H1 (cell line): ENCODE measurements at regions not wholly inside any gene's neighbourhood (a gene's known extent, or its start where the extent isn't known, plus 50 kb on each side); places are given as distances from the start of the nearest gene placed in this dataset.

Source experiments
- BACH1 ChIP-seq: IDR thresholded peaks from 2 replicates; pipeline ENCODE4 v1.6.1; 2012; ENCODE audit warnings: low read length, improper control_type of control experiment
- EP300 ChIP-seq, 2 experiments: IDR thresholded peaks; 1 replicate in 1 of 2; 2 replicates in 1 of 2; pipeline ENCODE4 v1.6.1; 2011 to 2012; ENCODE audit warnings: low read depth in 2 of 2, low read length in 2 of 2, mild to moderate bottlenecking in 2 of 2, borderline replicate concordance in 1 of 2, inconsistent platforms in 1 of 2, moderate library complexity in 1 of 2
- KDM4A ChIP-seq: IDR thresholded peaks from one replicate; pipeline ENCODE4 v1.7.1; 2012; ENCODE audit warnings: low read depth, mild to moderate bottlenecking, moderate library complexity, low read length, inconsistent platforms; ENCODE audit not compliant: severe bottlenecking
- RFX5 ChIP-seq: IDR thresholded peaks from 2 replicates; pipeline ENCODE4 v1.6.1; 2011; ENCODE audit warnings: low read depth, low read length, improper control_type of control experiment, borderline replicate concordance
- SP1 ChIP-seq: IDR thresholded peaks from 2 replicates; pipeline ENCODE4 v1.6.1; 2011; ENCODE audit warnings: low read depth, low read length

DNA sequence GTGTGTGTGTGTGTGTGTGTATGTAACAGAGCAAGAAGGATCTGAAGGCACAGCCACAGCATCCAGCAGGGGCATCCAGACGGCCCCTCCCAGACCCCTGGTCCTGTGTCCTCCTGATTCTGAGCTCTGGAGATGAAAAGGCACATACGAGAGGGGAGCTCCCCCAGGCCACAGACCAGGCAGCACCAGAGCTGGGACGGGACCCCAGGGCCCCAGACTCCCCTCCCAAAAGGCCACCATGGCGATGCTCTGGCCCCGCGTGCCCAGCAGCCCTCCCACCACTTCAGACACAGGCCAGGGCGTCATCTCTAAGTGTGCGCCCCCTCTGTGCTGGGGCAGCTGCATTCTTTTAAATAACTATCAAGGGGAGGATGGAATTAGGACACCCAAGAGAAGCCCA is 245.8 kb downstream of the MATN1 start (continued):
- TF ChIP-seq EP300 (IDR thresholded peaks at IDR 0.05; ENCODE audit: borderline replicate concordance in 1 of 2, low read depth in 2 of 2, low read length in 2 of 2) (no peak), KDM4A (no peak), BACH1 (no peak), RFX5 (no peak), SP1 (no peak)
